ENCODE measurements at regions not wholly inside any gene's neighbourhood (a gene's known extent, or its start where the extent isn't known, plus 50 kb on each side); places are given as distances from the start of the nearest gene placed in this dataset.

DNA sequence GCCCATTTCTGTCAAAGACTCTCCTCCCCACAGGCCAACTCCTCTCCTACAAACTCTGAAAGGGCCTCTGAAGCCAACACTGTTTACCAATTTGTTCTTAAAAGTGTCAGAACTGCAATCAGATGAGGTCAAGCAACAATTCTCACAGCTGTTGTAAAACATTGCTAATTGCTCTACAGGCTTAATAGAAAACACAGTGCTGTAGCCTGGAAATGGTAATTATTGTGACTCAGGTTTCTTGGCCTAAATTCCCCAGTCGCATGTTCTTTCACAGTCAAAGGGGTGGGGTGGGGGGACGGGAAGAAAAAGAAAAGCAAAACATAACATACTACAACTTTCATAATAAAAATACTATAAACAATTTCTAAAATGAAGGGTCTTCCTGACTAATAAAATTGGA is 343.2 kb downstream of the DMAC1 start:
- TF ChIP-seq, protein P1, sequence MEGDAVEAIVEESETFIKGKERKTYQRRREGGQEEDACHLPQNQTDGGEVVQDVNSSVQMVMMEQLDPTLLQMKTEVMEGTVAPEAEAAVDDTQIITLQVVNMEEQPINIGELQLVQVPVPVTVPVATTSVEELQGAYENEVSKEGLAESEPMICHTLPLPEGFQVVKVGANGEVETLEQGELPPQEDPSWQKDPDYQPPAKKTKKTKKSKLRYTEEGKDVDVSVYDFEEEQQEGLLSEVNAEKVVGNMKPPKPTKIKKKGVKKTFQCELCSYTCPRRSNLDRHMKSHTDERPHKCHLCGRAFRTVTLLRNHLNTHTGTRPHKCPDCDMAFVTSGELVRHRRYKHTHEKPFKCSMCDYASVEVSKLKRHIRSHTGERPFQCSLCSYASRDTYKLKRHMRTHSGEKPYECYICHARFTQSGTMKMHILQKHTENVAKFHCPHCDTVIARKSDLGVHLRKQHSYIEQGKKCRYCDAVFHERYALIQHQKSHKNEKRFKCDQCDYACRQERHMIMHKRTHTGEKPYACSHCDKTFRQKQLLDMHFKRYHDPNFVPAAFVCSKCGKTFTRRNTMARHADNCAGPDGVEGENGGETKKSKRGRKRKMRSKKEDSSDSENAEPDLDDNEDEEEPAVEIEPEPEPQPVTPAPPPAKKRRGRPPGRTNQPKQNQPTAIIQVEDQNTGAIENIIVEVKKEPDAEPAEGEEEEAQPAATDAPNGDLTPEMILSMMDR (optimal IDR thresholded peaks at IDR 0.05 in 1 of 3, IDR thresholded peaks at IDR 0.05 in 1 of 3, conservative IDR thresholded peaks at IDR 0.05 in 1 of 3; ENCODE audit: extremely low read depth in 1 of 3, insufficient read depth in 2 of 3, low read length in 3 of 3): no peak
- TF ChIP-seq EZH2 (IDR thresholded peaks at IDR 0.05; ENCODE audit: low read length): no peak

All from keratinocyte (primary cell).